ENCODE measurements at regions not wholly inside any gene's neighbourhood (a gene's known extent, or its start where the extent isn't known, plus 50 kb on each side); places are given as distances from the start of the nearest gene placed in this dataset.

DNA sequence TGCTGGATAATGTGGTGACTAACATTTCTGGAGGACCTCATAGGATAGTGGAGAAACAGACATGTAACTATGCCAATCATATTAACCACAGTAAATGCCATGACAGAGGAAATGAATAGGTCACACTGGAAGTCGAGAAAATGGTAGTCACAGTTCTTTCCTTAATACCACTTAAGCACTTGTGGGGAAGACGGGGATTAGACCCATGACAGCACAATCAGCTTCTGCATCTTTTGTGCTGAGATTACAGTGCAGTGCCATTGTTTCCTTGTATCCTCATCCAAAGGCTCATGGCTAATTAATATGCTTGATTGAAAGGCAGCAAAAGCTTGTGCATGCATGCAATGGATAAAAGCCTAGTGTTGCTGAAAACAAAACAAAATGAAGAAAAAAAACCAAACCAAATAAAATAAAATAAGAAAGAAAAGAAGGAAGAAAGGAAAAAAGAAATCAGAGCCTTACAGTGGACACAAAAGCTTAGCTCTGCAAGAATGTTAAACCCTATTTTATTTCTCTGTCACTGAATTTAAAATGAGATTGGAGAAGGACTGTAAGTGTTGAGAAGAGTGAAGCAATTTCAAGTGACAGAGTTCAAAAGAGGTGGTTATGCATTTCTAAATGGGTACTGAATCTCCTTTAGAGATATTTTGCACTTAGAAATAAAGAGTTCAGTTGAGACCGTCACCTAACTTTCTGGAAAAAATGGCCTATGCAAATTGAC is 1011.9 kb downstream of the CDH8 start:
- CTCF ChIA-PET = no interaction called here
- Histone ChIP-seq H4K20me1 (ENCODE audit: insufficient read depth) (no peaks in the 10 kb centered on the region), H3K9me3 (ENCODE audit: insufficient read depth, low read depth) (no peaks in the 10 kb centered on the region), H2AFZ (no peak overlapping the region), H3K27ac (no peak overlapping the region), H3K9me2 (ENCODE audit: insufficient read depth) (no peaks in the 10 kb centered on the region), H3K36me3 (ENCODE audit: low read depth) (no peaks in the 10 kb centered on the region), H3K4me2 (no peak overlapping the region), H3K4me3 (no peak overlapping the region), H3K27me3 (ENCODE audit: insufficient read depth, low read depth) (no peaks in the 10 kb centered on the region), H3K4me1 (replicated peaks; ENCODE audit: insufficient read depth) (no peaks in the 10 kb centered on the region), H3F3A (ENCODE audit: insufficient read depth, low read depth) (no peaks in the 10 kb centered on the region), H3K79me2 (ENCODE audit: low read depth) (no peaks in the 10 kb centered on the region)
- intact Hi-C loops (cut with micrococcal nuclease; ENCODE audit: unreplicated experiment) = no loop called here
- BruUV-seq (replicated peaks) = no TSS peak
- POLR2A ChIA-PET (ENCODE audit: unreplicated experiment) = no interaction called here
- no peak for DNase-seq
- TF ChIP-seq, protein P1, sequence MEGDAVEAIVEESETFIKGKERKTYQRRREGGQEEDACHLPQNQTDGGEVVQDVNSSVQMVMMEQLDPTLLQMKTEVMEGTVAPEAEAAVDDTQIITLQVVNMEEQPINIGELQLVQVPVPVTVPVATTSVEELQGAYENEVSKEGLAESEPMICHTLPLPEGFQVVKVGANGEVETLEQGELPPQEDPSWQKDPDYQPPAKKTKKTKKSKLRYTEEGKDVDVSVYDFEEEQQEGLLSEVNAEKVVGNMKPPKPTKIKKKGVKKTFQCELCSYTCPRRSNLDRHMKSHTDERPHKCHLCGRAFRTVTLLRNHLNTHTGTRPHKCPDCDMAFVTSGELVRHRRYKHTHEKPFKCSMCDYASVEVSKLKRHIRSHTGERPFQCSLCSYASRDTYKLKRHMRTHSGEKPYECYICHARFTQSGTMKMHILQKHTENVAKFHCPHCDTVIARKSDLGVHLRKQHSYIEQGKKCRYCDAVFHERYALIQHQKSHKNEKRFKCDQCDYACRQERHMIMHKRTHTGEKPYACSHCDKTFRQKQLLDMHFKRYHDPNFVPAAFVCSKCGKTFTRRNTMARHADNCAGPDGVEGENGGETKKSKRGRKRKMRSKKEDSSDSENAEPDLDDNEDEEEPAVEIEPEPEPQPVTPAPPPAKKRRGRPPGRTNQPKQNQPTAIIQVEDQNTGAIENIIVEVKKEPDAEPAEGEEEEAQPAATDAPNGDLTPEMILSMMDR (conservative IDR thresholded peaks at IDR 0.05) = no peak
- no peak for TF ChIP-seq EZH2 (IDR thresholded peaks at IDR 0.05; ENCODE audit: low read depth)

DNA sequence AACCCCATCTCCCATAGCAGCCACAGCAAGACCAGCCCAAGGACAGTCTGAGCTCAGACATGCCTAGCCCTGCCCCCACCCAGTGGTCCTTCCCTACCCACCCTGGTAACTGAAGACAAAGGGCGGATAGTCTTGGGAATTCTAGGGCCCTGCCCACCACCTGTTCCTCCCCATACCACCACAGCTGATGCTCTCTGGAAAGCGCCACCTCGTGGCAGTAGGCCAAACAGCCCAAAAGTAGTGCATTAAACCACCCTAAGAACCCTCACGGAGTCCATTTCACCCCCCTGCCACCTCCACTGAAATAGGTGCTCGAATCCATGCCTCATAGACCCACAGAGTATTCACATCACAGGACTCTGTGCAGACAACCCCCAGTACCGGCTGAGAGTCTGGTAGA is 1021.4 kb downstream of the CDH8 start:
- no peaks in the 10 kb centered on the region for H3F3A ChIP-seq (ENCODE audit: insufficient read depth, low read depth)
- CTCF ChIA-PET = no interaction called here

GRCh38 chr16:61007694-61008093 is 1028.5 kb downstream of the CDH8 start:
- CTCF ChIA-PET = no interaction called here
- DNase-seq = no peak

More for the DNA sequence above, 1021.4 kb downstream of the CDH8 start:
- BruUV-seq (replicated peaks) = no TSS peak
- Histone ChIP-seq H3K27me3 (ENCODE audit: insufficient read depth, low read depth) (no peaks in the 10 kb centered on the region), H2AFZ (no peak overlapping the region), H3K36me3 (ENCODE audit: low read depth) (no peaks in the 10 kb centered on the region), H3K79me2 (ENCODE audit: low read depth) (no peaks in the 10 kb centered on the region), H3K4me3 (no peak overlapping the region), H3K9me3 (ENCODE audit: insufficient read depth, low read depth) (no peaks in the 10 kb centered on the region), H4K20me1 (ENCODE audit: insufficient read depth) (no peaks in the 10 kb centered on the region), H3K9me2 (ENCODE audit: insufficient read depth) (no peaks in the 10 kb centered on the region), H3K27ac (no peak overlapping the region), H3K4me2 (no peak overlapping the region), H3K4me1 (replicated peaks; ENCODE audit: insufficient read depth) (no peaks in the 10 kb centered on the region)
- TF ChIP-seq, protein P1 (conservative IDR thresholded peaks at IDR 0.05) = peak; percentile 33; the same call in 1 of the 2 replicates
- TF ChIP-seq EZH2 (IDR thresholded peaks at IDR 0.05; ENCODE audit: low read depth) = no peak
- intact Hi-C loops (cut with micrococcal nuclease; ENCODE audit: unreplicated experiment) = no loop called here
- no peak for DNase-seq
- POLR2A ChIA-PET (ENCODE audit: unreplicated experiment) = no interaction called here

More at GRCh38 chr16:61007694-61008093, 1028.5 kb downstream of the CDH8 start:
- Histone ChIP-seq H3K79me2 (ENCODE audit: low read depth) (no peaks in the 10 kb centered on the region), H3K36me3 (ENCODE audit: low read depth) (no peaks in the 10 kb centered on the region), H4K20me1 (ENCODE audit: insufficient read depth) (no peaks in the 10 kb centered on the region), H3F3A (ENCODE audit: insufficient read depth, low read depth) (no peaks in the 10 kb centered on the region), H3K9me3 (ENCODE audit: insufficient read depth, low read depth) (no peaks in the 10 kb centered on the region), H3K9me2 (ENCODE audit: insufficient read depth) (no peaks in the 10 kb centered on the region), H3K4me3 (no peak overlapping the region), H3K4me2 (no peak overlapping the region), H3K27ac (no peak overlapping the region), H2AFZ (no peak overlapping the region), H3K4me1 (replicated peaks; ENCODE audit: insufficient read depth) (no peaks in the 10 kb centered on the region), H3K27me3 (ENCODE audit: insufficient read depth, low read depth) (no peaks in the 10 kb centered on the region)
- POLR2A ChIA-PET (ENCODE audit: unreplicated experiment) = no interaction called here
- no TSS peak for BruUV-seq (replicated peaks)
- TF ChIP-seq, protein P1 (conservative IDR thresholded peaks at IDR 0.05) = no peak
- TF ChIP-seq EZH2 (IDR thresholded peaks at IDR 0.05; ENCODE audit: low read depth) = no peak
- intact Hi-C loops (cut with micrococcal nuclease; ENCODE audit: unreplicated experiment) = loop anchor here (1.0 kb wide), 1 partner anchor 22 kb away; no protein-coding TSS in a partner anchor

Data from PC-9 (cell line).